ENCODE measurements at regions not wholly inside any gene's neighbourhood (a gene's known extent, or its start where the extent isn't known, plus 50 kb on each side); places are given as distances from the start of the nearest gene placed in this dataset.

GRCh38 chr6:68506911-68507310, 128.2 kb upstream of the ADGRB3 start:
- no peak for TF ChIP-seq CTCF (IDR thresholded peaks at IDR 0.05; ENCODE audit: extremely low read depth in 1 of 2, insufficient read depth in 1 of 2, low read depth in 1 of 2, low read length in 2 of 2)
- no peak for TF ChIP-seq MAX (IDR thresholded peaks at IDR 0.05; ENCODE audit: insufficient read depth, insufficient read length)
- no peak for TF ChIP-seq POLR2AphosphoS5 (IDR thresholded peaks at IDR 0.05; ENCODE audit: insufficient read depth, low read depth, low read length)
- TF ChIP-seq POLR2A (IDR thresholded peaks at IDR 0.05; ENCODE audit: low read depth, low read length): no peak
- TF ChIP-seq EZH2 (IDR thresholded peaks at IDR 0.05; ENCODE audit: borderline replicate concordance, low read depth, low read length, severe bottlenecking): no peak
- no peak for TF ChIP-seq MYC (IDR thresholded peaks at IDR 0.05; ENCODE audit: low read depth, low read length)
- TF ChIP-seq JUN (IDR thresholded peaks at IDR 0.05; ENCODE audit: borderline replicate concordance, insufficient read depth, insufficient read length, low read depth): no peak
- TF ChIP-seq GATA2 (IDR thresholded peaks at IDR 0.05; ENCODE audit: insufficient read depth, insufficient read length, low read depth, low read length): no peak
- TF ChIP-seq FOS (IDR thresholded peaks at IDR 0.05; ENCODE audit: borderline replicate concordance, insufficient read depth, low read length): no peak

All from endothelial cell of umbilical vein (primary cell).